Activated CD8-positive, alpha-beta memory T cell treated with anti-CD3 and anti-CD28 coated beads, Interleukin-2, amount 50 U/mL, for 1 hour (primary cell): ENCODE measurements at regions not wholly inside any gene's neighbourhood (a gene's known extent, or its start where the extent isn't known, plus 50 kb on each side); places are given as distances from the start of the nearest gene placed in this dataset.

Experiments used
- DNase-seq: peaks from one replicate; pipeline ENCODE4 v3.0.0-alpha.2; 2020; ENCODE audit errors: extremely low read depth

DNA sequence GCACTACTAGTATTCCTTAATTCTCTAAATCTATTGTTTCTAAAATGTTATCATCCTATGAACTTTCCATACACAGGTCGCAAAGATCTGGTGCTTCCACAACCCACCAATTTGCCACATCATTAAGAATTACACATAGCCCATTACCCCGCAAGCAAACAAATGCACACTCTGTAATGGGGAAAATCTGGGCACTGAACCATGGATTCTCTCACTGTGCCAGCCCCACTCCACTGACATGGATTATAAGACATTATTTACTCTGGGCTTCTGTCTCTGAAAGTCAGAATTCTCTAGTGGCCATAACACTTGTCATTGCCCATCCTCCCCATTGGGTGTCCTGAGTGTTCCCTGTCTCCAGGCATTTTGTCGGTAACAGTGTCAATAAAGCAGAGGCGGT is 537.1 kb downstream of the EPHA4 start:
- no peak for DNase-seq

DNA sequence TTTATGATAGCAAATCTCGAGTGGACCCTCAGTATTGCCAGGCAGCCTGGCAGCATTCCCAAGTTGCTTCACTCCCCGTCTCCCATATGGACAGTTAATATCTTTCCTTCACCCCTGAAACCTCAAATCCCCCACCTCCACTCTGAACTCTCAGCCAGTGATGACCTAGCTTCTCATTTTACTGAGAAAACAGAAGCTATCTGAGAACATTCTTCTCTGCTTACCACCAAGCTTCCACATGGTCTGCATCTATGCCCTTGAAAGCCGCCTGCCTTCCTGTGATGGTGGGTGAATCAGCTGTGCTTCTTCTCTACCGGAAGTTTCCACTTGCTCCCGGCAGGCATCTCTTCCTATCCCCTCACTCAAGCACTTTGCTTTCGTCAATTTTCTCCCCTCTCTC is 529.2 kb downstream of the EPHA4 start:
- DNase-seq = no peak

DNA sequence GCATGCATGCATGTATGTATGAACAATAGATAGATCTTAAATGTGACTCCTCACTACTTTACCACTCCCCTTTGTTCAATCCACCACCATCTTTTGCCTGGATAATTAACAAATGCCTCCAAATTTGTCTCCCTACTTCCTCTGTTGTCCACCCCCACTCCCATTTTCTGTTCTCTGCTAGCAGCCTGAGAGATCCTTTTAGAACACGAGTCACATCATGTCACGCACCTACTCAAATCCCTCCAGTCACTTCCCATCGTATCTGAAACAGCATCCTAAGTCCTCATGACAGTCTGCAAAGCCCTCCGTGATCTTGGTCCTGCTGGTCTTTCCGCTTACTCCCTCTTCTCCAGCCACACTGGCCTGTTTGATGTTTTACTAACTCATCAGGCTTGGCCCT is 527.3 kb downstream of the EPHA4 start:
- no peak for DNase-seq

DNA sequence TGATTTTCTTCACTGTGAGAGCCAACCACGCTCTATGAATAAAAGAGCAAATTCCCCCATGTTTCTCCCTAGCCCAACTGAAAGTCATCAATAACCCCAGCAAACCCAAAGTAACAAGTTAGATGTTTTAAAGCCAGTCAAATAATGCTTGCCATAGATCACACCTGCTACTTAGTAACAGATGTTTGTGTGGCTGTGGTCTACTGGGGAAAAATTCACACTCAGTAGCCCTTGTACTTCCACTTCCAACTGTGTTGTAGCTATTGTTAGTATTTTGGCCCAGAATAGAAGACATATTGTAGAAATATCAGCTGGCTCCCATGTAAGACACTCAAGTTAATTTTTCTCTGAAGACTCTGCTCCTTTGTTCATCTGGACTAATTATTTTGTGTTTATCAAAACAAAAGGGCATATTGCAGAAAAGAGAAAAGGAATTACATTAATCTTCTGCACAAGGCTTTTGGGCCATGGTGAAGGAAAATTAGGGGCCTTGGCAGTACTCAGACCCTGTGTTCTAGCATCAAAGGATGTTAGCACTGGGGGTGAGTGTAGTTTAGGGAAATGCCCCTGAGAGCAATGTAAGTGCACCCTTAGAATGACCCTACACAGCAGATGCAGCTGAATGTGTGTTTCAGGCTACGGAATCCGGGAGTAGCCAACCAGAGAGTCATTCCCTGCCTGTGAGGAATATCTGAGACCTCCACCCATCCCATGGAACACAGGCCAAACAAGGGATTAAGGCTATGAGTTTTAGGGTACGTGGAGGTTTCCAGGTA is 521.9 kb downstream of the EPHA4 start:
- no peak for DNase-seq

DNA sequence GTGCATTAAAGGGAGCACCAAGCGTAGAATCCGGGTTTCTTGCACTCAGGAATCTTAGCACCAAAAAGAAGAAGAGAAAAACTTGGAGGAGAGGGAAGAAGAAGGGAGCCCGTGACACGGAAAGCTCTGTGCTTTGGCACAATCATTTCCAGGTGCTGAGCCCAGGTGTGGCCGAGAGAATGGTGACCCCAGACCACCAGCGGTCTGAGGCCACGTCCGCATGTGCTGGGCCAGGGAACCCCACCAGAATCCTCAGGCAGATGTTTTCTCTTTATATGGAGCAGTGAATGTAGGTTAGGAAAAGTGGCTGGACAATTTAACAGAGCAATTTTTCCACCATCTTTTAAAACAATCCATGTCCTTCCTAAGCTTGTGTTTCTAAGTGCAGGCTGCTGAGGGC is 520.9 kb downstream of the EPHA4 start:
- DNase-seq = no peak

DNA sequence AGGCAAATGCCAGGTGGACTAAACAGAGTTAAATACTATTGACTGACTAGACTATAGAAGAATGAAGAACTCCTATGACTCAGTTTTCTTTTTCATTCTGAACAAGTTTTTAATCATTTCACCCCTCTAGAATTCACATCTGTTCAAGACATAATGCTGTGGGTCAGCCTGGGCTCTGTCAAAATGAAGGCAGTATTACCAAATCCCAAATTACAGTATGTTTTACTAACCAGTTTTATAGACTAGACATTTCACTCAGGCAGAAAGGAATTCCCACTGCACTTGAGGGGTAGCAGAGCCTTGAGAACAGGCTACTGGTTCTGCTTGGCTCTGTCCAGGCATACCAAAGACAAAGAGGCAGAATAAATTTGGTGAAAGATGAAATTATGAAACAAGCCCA is 511.7 kb downstream of the EPHA4 start:
- DNase-seq = no peak

DNA sequence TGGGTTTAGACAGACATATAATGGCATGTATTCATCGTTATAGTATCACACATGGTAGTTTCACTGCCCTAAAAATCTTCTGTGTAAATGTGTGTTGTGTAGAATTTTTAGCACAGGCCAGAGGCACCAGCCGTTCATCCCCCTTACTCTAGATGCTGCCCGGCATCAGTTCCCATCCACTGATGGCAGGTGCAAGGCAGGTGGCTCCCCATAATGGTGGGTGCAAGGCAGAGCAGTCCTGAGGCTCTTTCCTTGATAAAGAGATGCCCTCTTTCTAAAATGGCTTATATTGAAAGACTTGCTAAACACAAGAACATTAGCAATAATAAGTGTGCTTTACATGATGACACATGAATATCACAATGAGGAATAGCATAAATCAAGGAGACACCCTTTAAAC is 508.5 kb downstream of the EPHA4 start:
- no peak for DNase-seq

DNA sequence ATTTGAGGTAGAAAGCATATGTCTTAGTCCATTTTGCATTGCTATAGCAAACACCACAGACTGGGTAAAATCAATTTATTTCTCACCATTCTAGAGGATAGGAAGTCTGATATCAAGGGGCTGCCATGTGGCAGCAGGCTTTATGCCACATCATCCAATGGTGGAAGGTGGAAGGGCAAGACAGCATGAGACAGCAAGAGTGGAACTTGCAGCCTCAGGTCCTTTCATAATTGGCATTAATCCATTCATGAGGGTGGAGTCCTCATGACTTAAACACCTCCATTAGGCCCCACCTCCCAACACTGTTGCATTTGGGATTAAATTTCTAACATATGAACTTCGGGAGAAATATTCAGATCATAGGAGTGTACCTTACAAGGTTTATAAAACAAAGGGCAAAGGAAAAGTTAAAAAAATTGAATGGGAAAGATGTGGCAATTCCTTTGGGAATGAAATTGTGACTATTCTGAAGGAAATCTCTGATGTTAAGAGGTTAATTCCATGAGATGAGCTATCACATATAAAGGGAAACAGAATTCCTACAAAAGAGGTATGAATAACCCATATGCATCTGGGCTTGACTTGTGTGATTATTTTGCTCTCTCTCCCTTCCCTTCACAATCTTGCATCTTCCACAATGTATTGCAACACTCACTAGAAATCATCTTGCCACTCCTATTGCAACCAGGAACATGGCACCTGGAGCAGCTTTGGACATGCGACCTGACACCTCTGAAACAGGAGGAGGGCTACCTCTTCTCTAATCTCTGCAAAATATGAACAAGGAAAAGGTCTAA is 507.8 kb downstream of the EPHA4 start:
- DNase-seq = no peak

DNA sequence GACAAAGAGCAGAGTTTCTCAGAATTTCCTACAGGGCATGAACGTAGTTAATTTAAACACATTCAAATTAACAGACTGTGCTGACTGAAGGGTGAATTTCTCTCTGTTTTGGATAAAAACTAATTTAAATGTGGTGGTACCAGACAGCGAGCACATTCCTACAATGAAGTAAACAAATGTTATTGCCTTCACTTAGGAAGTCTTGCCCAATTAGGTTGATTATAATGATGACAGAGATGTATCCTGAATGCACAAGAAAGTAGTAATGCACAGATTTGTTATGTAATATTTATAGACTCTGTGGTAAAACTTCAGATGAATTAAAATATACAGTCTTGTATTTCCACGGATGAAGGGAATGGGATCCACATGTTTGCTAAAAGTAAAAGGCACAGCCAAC is 507.2 kb downstream of the EPHA4 start:
- no peak for DNase-seq

DNA sequence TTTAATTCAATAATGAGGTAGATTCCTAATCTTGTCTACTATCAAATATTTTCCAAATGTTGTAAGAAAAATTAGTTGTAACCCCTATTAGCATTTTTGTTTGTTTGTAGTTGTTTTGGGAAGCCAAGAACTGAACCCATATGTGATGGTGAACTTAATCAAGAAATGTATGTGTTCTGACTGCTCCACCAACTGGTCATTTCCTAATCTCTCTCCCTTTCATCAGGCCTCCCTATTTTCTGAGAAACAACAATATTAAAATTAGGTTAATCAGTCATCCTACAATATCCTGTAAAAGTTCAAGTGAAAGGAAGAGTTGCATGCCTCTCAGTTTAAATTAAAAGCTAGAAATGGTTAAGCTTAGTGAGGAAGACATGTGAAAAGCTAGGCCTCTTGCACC is 504.0 kb downstream of the EPHA4 start:
- no peak for DNase-seq

DNA sequence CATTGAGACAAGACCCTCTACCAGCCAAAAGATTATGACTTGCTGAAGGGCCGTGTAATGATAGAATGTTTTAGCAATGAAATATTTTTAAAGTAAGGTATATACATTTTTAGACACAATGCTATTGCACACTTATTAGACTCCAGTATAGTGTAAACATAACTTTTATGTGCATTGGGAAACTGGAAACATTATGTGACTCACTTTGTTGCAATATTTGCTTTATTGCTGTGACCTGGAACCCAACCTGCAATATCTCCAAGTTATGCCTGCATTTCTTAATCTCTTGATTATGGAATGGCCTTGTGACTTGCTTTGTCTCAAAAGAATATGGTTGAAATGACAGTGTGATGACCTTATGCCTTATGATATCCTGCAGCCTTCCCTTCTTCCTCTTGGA is 502.0 kb downstream of the EPHA4 start:
- no peak for DNase-seq

DNA sequence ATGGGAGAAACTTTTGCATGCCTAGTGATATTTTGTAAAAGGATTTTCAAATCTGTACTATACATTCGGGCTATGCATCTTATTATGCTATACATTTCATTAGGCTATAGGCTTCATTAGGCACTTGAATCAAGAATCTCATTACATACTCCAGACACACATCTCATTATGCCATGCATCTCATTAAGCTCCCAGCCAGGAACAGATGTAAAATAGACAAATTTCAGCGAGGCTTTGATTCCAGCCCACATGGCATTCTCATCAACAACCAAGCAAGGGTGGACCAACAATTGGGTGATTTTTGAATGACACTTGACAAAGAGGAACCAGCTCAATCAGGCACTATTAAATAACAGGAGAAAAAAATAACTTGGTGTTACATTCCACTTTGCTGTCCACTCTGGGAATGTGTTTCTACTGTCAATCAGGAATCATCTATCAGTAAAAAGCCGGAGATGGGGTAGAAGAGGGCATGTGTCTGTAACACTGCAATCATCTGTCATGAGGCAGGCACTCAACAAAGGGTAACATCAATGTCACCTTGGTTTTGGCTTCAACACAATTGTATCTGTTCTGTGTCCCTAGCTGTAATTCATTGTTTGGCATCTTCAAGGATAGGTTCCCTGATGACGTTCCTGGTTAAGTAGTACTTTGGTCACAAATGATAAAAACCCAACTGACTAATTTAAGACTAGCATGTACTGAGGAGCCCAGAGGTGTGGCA is 498.6 kb downstream of the EPHA4 start:
- no peak for DNase-seq

DNA sequence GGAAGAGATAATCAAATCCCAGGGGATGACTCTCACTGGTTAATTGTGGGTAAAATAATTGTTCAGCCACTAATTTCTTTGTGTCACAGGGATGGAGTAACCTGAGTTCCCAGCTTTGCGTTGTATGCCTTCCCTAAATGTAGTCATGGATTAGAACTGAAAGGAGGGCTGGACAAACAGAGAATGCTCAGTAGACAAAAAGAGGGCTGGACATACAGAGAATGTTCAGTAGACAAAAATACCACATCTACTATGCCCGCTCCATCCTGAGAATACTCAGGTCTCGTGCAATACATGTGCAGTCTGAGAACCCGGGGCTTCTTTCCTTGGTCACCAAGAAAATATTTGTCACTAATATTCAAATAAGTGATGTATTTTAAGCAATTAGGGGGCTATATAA is 497.9 kb downstream of the EPHA4 start:
- DNase-seq = no peak

DNA sequence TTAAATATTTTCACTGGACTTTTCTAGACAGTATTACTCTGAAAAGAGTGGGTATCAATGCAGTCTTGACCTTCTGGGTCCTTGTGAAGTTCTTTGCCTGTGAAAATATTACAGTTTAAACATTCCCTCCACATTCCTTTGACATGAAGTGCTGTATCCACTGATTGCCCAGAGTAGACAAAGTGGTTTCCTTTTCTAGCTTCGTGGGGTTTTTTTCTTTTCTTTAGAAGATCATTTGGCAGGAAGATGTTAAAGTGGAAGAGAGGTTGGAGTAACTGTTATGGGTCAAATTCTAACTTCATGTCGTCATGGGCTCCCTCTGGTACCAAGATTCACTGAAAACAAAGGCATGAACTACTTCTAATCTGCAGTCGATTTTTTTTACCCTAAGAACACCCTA is 496.9 kb downstream of the EPHA4 start:
- DNase-seq = no peak

DNA sequence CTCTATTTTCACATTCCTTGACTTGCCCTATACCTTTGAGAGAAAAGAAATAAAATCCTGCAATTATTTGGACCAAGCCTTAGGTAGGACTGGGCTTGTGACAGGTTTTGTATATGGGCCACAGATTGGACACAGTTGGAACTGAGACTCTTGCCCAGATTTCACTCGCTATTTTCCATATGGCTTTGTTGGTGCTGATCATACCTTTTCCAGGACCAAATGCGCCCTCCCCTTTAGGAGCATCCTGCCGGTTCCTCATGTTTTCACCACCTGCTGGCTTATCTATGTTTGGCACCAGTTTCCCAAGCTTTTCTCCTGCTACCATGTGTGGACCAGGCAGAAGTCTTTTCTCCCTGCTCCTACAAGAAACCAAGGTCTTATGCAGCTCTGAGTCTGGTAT is 494.9 kb downstream of the EPHA4 start:
- no peak for DNase-seq

DNA sequence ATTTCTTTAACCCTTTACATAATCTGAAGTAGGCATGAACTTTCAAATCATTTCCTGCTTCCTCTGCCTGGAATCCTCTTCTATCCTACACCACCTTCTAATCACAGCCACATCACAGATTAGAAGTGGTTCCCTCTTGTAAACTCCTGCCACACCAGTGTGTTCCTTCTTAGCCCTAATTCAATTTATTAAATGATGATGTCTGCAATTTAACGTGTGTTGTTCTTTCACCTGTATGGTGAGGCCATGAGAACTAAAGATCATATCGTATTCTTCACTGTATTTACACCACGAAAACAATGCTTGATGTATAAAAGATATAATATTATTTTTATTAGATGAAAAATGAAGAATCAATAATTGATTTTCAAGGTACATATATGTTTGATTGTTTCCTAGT is 494.3 kb downstream of the EPHA4 start:
- no peak for DNase-seq

DNA sequence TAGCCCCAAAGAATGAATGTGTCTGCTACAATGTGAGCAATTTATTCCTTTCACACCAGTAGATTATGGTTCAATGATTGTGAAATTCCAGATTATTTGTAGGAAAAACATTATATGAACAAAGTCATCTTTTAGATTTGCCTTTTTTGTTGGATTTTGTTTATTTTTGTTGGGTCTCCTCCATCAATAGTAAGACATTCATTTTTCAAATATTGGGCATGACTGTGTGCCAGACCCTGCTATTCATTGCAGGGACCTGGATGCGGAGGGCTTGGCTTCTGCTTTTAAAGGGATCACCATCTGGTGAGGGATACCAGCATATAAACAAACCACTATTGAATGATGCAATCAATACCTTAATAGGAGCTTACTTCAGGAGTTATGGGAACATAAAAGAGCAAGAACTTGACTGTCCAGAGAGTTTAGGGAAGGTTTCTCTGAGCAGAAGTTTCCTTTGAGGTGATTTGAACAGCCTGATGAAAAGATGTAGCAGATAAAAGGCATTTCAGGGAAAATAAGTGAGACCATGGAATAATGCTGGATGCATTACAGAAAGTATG is 486.7 kb downstream of the EPHA4 start:
- DNase-seq = no peak

DNA sequence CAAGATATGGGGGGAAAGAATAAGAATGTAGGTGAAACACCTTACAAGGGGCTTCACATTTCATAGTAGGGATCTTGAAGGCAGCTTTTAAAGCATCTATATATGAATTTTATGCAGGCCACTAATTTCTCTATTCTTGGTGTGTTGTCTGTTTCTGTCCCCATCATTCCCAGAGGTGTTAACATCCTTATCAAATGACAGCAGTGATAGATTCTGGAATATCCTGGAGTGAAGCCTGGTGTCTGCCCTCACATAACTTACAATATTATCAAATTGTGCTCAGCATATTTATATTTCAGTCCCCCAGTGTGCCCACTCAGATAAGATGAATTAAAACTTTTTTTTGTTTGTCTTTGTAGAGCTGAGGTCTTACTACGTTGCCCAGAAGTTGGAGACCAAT is 486.2 kb downstream of the EPHA4 start:
- DNase-seq = no peak

DNA sequence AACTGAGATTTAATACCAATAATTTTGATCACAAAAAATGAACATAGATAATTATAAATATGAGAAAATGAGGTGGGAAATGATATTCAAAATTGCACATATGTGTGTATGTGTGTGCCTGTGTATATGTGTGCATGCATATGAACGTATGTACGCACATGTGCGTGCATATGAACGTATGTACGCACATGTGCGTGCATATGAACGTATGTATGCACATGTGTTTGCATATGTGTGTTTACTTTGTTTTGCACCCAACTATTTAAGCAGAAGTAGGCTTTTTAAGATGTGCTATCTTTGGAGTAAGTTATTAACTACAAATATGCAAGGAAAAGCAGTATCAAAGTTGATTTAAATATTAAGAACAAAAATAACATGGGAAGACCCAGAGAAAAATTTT is 484.3 kb downstream of the EPHA4 start:
- no peak for DNase-seq

DNA sequence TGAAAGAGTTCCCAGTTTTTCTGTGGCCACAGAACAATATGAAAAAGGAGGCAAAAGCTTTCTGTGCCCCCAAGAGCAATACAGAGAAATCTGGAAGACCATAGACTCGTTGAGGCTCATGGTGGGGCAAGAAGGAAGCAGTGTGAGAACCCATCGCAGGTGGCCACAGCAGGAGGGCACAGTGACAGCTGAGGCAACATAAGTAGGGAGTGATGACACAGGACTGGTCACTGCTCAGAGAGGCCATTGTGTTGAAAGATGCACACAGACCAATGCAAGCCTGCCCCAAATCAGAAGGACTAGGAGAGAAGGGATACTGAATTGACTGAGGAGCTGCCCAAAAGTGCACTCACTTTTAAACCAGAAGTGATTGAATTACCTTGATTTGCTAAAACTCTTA is 483.6 kb downstream of the EPHA4 start:
- no peak for DNase-seq

DNA sequence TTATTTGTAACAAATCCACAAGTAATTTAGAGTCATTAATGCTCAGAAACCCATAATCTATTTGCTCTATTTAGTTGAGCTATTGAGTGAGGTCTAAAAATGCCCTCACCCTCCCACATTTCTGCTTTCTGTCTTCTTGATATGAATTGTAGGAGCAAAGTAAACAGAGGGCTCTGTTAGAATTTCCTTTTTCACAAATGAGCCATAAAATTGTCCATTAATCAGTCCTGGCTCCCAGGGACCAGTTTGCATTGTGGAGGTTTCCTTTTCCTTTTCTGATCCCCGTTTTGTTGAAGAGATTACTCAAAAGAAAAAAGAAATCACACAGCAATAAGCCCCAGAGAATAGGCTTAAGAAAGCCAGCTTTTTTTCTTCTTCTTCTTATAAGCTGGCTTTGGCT is 476.7 kb downstream of the EPHA4 start:
- DNase-seq = no peak

DNA sequence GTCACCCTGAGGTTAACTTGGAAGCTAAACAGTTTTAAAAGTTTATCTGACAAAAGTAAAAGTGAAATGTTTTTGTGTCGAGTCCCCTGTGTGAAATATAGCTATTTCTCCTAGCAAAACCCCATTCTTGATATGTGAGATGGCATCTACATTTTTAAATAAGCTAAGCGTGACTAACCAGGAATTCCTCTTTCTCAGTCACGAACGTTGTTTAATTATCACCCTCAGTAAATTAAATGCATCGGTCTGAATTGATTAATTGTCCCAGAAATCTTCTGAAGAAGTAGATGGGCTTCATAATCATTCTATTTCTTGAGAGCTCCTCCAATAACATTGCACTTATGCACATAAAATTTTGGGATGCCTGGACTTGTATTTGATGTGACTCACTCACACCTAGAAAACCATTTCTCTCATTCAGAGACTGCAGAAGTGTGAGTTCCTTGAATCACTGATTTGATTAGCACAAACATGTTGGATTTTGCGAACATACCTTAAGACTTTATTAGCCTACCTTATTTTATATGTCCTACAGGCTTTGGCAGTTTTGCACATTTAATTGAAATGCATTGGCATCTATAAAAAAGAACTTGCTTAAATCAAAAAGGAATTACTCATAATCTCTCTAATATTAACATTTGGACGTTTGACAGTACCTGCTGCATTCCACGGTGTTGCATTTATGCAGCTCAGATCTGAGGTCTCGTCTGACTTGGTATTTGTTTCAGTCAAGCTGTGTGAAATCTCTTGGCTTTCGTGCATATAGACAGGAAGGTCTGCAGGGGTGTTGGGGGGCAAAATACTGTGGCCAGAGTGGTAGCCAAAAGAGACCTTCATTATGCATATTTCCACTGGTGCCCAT is 475.2 kb downstream of the EPHA4 start:
- no peak for DNase-seq
